Epithelial cell of proximal tubule (primary cell): ENCODE measurements at regions not wholly inside any gene's neighbourhood (a gene's known extent, or its start where the extent isn't known, plus 50 kb on each side); places are given as distances from the start of the nearest gene placed in this dataset.
A peak's percentile ranks its signal among the peaks of the same experiment; 100 is the strongest.

Source experiments
- DNase-seq: peaks from one replicate; pipeline ENCODE4 v3.0.0-alpha.2; 2011; ENCODE audit warnings: low read depth
- H3K4me3 ChIP-seq: 2 replicates; pipeline ENCODE4 v1.5.1; 2011; ENCODE audit warnings: low read depth, mild to moderate bottlenecking, low read length
- CTCF ChIP-seq: conservative IDR thresholded peaks from 2 replicates; pipeline ENCODE4 v1.5.1; 2012; ENCODE audit warnings: low read depth, mild to moderate bottlenecking, low read length

- DNase-seq: no peak
- H3K4me3 ChIP-seq: no peak overlapping the region
- peak; percentile 17 for TF ChIP-seq CTCF
Observed at GRCh38 chr3:186487819-186488218, 56.4 kb downstream of the CRYGS start.

GRCh38 chr3:186487037-186487436 is 57.1 kb downstream of the CRYGS start:
- no peak for DNase-seq
- H3K4me3 ChIP-seq: no peak overlapping the region
- TF ChIP-seq CTCF: no peak

GRCh38 chr3:186483611-186484340 is 60.4 kb downstream of the CRYGS start:
- no peak for DNase-seq

GRCh38 chr3:186481526-186481925 is 62.7 kb downstream of the CRYGS start:
- H3K4me3 ChIP-seq: no peak overlapping the region
- no peak for DNase-seq
- TF ChIP-seq CTCF: no peak

More at GRCh38 chr3:186483611-186484340, 60.4 kb downstream of the CRYGS start:
- no peak for TF ChIP-seq CTCF
- H3K4me3 ChIP-seq: no peak overlapping the region

- H3K4me3 ChIP-seq: no peak overlapping the region
- no peak for DNase-seq
- TF ChIP-seq CTCF: no peak
Observed at GRCh38 chr3:186477876-186478275, 66.3 kb downstream of the CRYGS start.

- DNase-seq: no peak
- TF ChIP-seq CTCF: no peak
- H3K4me3 ChIP-seq: no peak overlapping the region
Observed at GRCh38 chr3:186477033-186477432, 67.1 kb downstream of the CRYGS start.

- DNase-seq: no peak
- TF ChIP-seq CTCF: no peak
- H3K4me3 ChIP-seq: no peak overlapping the region
Observed at GRCh38 chr3:186476541-186476940, 67.6 kb downstream of the CRYGS start.
